SJCRH30 (cell line): ENCODE measurements at regions not wholly inside any gene's neighbourhood (a gene's known extent, or its start where the extent isn't known, plus 50 kb on each side); places are given as distances from the start of the nearest gene placed in this dataset.
"Not testable (repeated sequence)": the region's sequence is repeated elsewhere in the genome, so short reads cannot be mapped to it uniquely, and the experiment has no call there.

Experiments used
- DNase-seq, 2 experiments: peaks; one replicate each; pipeline ENCODE4 v3.0.0-alpha.2; 2015 to 2020
- H3K27ac ChIP-seq: fragments of 250-450 bp; sonication (Bioruptor Pico); 2 replicates; pipeline ENCODE4 v1.5.1; 2020; ENCODE audit warnings: mild to moderate bottlenecking, moderate library complexity
- H3K27me3 ChIP-seq: fragments of 250-450 bp; sonication (Bioruptor Pico); 2 replicates; pipeline ENCODE4 v1.5.1; 2020; ENCODE audit warnings: mild to moderate bottlenecking, moderate library complexity
- H3K36me3 ChIP-seq: fragments of 250-450 bp; sonication (Bioruptor Pico); 2 replicates; pipeline ENCODE4 v1.5.1; 2020; ENCODE audit warnings: mild to moderate bottlenecking, moderate library complexity
- H3K4me1 ChIP-seq: fragments of 250-450 bp; sonication (Bioruptor Pico); 2 replicates; pipeline ENCODE4 v1.5.1; 2020; ENCODE audit warnings: mild to moderate bottlenecking, moderate library complexity
- H3K4me3 ChIP-seq: fragments of 250-450 bp; sonication (Bioruptor Pico); 2 replicates; pipeline ENCODE4 v1.5.1; 2020; ENCODE audit warnings: mild to moderate bottlenecking, moderate library complexity
- H3K9me3 ChIP-seq: fragments of 250-450 bp; sonication (Bioruptor Pico); replicated peaks from 2 replicates; pipeline ENCODE4 v1.5.1; 2020; ENCODE audit warnings: mild to moderate bottlenecking, moderate library complexity

DNA sequence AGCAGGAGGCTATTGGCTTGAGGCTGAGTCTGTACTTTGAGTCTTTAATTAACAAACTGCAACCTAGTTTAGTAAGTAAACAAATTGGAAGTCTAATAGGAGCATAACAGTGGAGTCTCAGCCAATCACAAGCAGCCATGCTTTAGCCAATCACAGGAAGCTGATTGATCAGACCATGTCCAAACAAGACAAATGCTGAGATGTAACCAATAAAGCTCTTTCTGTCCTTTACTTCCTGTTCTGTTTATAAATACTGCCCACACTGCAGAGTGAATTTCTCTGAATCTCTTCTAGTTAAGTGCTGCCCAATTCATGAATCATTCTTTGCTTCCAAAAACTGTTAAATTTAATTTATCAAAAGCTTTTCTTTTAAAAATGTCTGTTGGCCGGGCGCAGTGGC, 146.6 kb upstream of the DLX2 start:
- H3K9me3 ChIP-seq = no peaks in the 10 kb centered on the region; the same call in 1 of the 2 replicates
- no peaks in the 10 kb centered on the region for H3K36me3 ChIP-seq
- H3K27me3 ChIP-seq = no peaks in the 10 kb centered on the region
- H3K27ac ChIP-seq = no peak overlapping the region
- no peak for DNase-seq
- H3K4me1 ChIP-seq = peaks cover 10% of the 10 kb centered on the region; the same call in 1 of the 2 replicates
- no peak overlapping the region for H3K4me3 ChIP-seq

DNA sequence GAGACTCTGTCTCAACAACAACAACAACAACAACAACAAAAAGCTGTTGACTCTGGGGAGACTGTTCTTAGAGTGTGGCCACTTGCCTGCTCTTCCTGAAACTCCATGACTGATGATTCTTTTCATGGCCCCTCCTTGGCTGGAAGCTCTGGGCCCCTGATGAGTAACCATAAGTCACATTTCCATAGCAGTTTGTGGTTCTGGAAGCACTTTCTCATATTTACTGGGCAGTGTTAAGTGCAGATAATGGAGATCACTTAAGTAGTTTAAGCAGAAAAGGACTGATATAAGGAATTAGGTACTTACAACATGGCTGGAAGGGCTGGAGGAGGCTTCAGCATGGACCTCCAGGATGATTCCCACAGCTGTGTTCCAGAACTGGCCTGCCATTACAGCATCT, 147.3 kb upstream of the DLX2 start:
- no peak for DNase-seq
- Histone ChIP-seq H3K27me3 (no peaks in the 10 kb centered on the region), H3K27ac (no peak overlapping the region), H3K9me3 (no peaks in the 10 kb centered on the region; the same call in 1 of the 2 replicates), H3K4me1 (peaks cover 10% of the 10 kb centered on the region; the same call in 1 of the 2 replicates), H3K36me3 (no peaks in the 10 kb centered on the region), H3K4me3 (no peak overlapping the region)

DNA sequence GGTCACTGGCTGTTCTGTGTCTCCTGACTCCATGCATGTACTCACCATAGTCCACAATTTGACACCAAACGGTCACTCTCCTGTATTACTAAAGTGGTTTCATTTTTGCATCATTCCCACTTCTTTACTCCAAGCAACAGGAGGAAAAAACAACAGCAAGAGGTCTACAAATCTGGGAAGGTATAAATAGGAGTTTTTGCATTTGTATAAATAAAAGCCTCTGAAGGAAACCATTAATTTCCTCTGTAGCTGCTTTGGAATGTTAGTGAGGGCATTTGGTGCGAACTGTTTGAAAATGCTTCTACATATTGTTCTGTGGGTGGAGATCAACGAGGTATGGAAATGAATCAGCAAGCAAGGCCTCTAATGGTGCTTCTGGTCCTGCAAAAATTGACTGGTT, 148.5 kb upstream of the DLX2 start:
- H3K4me1 ChIP-seq = peaks cover 10% of the 10 kb centered on the region; the same call in 1 of the 2 replicates
- H3K4me3 ChIP-seq = no peak overlapping the region
- H3K9me3 ChIP-seq = no peaks in the 10 kb centered on the region; the same call in 1 of the 2 replicates
- no peak overlapping the region for H3K27ac ChIP-seq
- no peaks in the 10 kb centered on the region for H3K36me3 ChIP-seq
- no peaks in the 10 kb centered on the region for H3K27me3 ChIP-seq
- DNase-seq = no peak

DNA sequence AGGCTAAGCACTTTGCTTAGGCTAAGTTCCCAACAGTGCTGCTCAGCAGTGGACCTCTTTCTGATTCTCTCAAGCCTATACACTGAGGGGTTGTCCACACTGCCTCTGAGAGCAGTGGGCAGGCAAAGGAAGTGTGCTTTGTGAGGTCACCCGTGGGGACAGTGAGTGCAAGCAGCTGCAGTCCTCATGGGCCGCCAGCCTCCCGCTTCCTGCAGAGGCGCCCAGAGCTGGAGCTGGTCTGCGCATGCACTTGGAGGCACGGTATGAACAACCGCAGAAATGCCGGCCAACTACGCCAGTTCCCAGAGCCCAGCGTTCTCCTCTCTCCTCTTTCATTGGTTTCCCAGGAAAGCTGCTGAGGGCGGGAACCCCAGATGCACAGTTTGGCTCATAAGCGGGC, 149.5 kb upstream of the DLX2 start:
- Histone ChIP-seq H3K4me1 (peaks cover 10% of the 10 kb centered on the region; the same call in 1 of the 2 replicates), H3K27ac (no peak overlapping the region), H3K4me3 (no peak overlapping the region), H3K9me3 (no peaks in the 10 kb centered on the region), H3K36me3 (no peaks in the 10 kb centered on the region), H3K27me3 (no peaks in the 10 kb centered on the region)
- no peak for DNase-seq

DNA sequence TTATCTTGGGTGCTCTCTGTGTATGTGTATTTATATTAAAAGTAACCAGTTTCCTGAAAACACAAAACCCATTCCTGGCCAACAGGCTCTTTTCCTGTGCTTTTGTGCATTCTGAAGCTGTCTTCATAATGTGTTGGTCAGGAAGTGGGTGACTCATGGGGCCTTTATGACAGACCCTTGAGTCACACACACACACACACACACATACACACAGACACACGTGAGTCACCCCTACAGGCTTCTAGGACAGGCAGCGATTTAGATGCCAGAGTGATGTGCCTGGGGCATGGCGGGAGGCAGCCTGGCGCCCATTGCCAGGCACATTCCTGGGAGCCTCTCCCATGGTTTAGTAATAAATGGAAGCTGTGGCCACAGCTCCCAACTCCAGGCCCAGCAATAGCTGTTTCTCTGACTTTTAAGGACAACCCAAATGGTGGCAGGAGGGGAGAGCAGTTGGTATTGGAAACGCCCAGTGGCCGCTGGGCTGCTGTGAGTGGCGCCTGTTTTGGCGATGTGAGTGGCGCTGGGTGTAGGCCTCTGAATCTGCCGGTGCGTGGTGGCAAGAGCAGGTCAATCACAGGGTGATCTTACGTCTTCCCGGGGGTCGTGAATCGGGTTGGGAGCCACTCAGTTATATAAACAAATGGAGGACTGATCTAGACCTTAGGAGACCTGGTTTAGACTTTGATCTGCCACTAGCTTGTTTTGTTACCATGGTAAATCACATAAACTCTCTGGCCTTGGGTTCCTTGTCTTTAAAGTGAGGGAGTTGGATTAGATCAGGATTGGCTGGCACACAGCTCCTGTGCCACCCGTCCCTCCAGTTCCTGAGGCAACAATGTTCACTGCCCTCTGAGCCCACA, 150.7 kb upstream of the DLX2 start:
- DNase-seq = peak; percentile 79 to 81
- no peaks in the 10 kb centered on the region for H3K9me3 ChIP-seq
- H3K36me3 ChIP-seq = no peaks in the 10 kb centered on the region
- H3K27me3 ChIP-seq = no peaks in the 10 kb centered on the region
- H3K4me1 ChIP-seq = peaks cover 10% of the 10 kb centered on the region; the same call in 1 of the 2 replicates
- H3K4me3 ChIP-seq = no peak overlapping the region
- H3K27ac ChIP-seq = peak overlapping the region; percentile 26

DNA sequence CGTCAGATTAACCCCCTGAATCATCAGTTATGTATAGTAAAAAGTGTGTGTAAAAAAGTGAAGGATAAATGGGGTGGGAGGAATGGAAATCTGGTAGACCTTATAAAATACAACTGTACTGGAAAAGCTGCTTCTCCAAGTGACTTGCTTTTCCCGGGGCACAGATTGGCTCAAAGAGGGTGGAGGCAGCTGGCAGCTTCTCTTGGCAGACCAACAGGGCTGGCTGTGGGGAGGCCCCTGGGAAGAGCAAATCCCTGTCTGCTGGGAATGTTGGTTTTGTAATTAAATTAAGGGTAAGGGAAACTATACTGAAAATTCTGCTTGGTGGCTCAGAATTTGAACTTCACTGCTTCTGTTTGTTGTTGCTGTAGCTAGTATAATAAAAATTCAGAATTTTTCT, 154.2 kb upstream of the DLX2 start:
- H3K27ac ChIP-seq = no peak overlapping the region
- H3K9me3 ChIP-seq = no peaks in the 10 kb centered on the region
- H3K27me3 ChIP-seq = no peaks in the 10 kb centered on the region
- peaks cover 5% of the 10 kb centered on the region; the same call in 1 of the 2 replicates for H3K4me1 ChIP-seq
- DNase-seq = peak in 1 of 2 experiments; percentile 27
- no peaks in the 10 kb centered on the region for H3K36me3 ChIP-seq
- no peak overlapping the region for H3K4me3 ChIP-seq

DNA sequence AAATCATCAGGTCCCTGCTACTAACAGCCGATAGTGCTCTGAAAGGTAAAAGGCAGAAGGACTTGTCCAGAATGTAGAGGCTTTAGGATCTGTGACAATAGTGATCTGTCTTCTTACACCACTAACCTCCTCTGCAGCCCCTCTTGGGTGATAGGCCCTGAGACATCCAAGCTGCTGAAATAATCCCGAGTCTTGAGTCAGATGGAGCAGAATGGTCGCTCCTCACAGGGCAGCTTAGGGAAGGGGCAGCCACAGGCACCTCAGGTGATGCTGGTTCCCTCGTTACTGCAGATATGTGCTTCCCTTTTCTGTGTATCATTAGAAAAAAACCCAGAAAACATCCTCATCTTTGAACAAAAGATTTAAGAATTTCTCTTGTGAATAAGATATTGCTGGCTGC, 157.1 kb upstream of the DLX2 start:
- Histone ChIP-seq H3K9me3 (no peaks in the 10 kb centered on the region), H3K27me3 (no peaks in the 10 kb centered on the region), H3K4me3 (no peak overlapping the region), H3K27ac (no peak overlapping the region), H3K4me1 (no peaks in the 10 kb centered on the region), H3K36me3 (no peaks in the 10 kb centered on the region)
- no peak for DNase-seq

DNA sequence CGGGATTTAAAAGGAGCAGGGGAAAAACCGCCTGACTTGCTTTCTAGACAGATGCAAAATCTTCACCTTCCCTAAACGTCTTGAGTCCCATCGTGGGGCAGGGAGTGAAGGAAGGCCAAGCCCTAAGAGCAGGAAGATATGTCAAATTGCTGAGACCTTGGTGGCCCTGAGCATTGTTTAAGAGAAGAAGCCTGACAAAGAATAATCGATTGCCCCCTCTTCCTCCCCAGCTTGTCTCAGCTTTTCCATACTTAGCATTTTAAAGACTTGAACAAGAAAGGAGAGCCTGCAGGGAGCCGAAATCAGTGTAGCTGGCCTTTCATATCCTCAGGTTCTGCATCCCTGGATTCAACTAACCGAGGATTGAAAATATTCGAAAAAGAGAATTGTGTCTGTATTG, 157.6 kb upstream of the DLX2 start:
- DNase-seq = no peak
- no peaks in the 10 kb centered on the region for H3K4me1 ChIP-seq
- H3K9me3 ChIP-seq = no peaks in the 10 kb centered on the region
- no peak overlapping the region for H3K4me3 ChIP-seq
- no peak overlapping the region for H3K27ac ChIP-seq
- H3K27me3 ChIP-seq = no peaks in the 10 kb centered on the region
- H3K36me3 ChIP-seq = no peaks in the 10 kb centered on the region

DNA sequence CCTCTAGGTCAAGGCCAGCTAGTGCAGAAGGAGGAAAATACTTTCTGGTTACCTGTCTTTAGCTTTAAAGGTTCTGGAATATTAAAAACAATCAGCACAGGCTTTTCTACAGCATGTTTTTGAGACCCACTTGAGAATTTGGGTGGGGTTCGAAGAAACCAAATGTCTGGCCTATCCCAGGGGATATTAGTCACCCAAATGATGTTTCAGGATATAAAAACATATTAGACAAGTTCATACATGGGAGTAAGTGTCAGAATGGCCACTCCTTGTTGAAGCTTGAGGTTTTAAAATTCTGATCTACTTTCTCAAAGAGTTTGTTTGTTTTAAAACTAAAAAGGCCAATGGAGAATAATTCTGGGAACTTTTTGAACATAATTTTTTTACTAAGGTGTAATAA, 158.6 kb upstream of the DLX2 start:
- Histone ChIP-seq H3K4me3 (no peak overlapping the region), H3K27ac (no peak overlapping the region), H3K4me1 (no peaks in the 10 kb centered on the region), H3K27me3 (no peaks in the 10 kb centered on the region), H3K9me3 (no peaks in the 10 kb centered on the region), H3K36me3 (no peaks in the 10 kb centered on the region)
- DNase-seq = no peak

DNA sequence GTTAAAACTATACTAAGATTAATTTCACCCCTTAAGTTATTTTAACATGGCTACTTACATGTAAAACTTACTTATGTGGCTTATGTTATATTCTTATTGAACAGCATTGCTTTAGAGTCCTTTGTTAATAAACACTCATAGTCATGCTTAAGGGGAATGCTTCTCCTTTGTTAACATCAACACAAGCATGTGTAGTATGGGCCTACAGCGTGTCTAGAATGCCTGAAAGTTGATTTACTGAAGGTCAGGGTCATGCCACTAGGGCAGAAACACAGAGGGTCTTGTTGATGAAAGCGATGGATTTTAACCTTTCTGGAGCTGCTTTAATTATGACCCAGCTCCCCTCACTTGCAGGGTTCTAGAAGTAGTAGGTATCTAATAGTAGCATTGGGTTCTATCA, 159.8 kb upstream of the DLX2 start:
- no peaks in the 10 kb centered on the region for H3K27me3 ChIP-seq
- no peak for DNase-seq
- no peak overlapping the region for H3K27ac ChIP-seq
- no peaks in the 10 kb centered on the region for H3K4me1 ChIP-seq
- H3K9me3 ChIP-seq = no peaks in the 10 kb centered on the region
- H3K36me3 ChIP-seq = no peaks in the 10 kb centered on the region
- H3K4me3 ChIP-seq = no peak overlapping the region

DNA sequence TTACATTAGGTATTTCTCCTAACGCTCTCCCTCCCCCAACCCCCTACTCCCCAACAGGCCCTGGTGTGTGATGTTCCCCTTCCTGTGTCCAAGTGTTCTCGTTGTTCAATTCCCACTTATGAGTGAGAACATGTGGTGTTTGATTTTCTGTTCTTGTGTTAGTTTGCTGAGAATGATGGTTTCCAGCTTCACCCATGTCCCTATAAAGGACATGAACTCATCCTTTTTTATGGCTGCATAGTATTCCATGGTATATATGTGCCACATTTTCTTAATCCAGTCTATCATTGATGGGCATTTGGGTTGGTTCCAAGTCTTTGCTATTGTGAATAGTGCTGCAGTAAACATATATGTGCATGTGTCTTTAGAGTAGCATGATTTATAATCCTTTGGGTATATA, 162.1 kb upstream of the DLX2 start:
- not testable (repeated sequence) for H3K4me1 ChIP-seq, DNase-seq, H3K4me3 ChIP-seq, H3K27me3 ChIP-seq, H3K36me3 ChIP-seq, H3K27ac ChIP-seq, H3K9me3 ChIP-seq

DNA sequence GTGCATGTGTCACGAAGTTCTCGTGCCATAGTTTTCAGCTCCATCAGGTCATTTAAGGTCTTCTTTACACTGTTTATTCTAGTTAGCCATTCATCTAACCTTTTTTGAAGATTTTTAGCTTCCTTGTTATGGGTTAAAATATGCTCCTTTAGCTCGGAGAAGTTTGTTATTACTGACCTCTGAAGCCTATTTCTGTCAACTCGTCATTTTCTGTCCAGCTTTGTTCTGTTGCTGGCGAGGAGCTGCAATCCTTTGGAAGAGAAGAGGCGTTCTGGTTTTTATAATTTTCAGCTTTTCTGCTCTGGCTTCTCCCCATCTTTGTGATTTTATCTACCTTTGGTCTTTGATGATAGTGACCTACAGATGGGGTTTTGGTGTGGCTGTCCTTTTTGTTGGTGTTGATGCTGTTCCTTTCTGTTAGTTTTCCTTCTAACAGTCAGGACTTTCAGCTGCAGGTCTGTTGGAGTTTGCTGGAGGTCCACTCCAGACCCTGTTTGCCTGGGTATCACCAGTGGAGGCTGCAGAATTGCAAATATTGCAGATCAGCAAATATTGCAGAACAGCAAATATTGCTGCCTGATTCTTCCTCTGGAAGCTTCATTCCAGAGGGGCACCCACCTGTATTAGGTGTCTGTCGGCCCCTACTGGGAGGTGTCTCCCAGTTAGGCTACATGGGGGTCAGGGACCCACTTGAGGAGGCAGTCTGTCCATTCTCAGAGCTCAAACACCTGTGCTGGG, 157.7 kb upstream of the ITGA6 start:
- DNase-seq, H3K27me3 ChIP-seq, H3K36me3 ChIP-seq, H3K27ac ChIP-seq, H3K4me3 ChIP-seq, H3K4me1 ChIP-seq, H3K9me3 ChIP-seq: not testable (repeated sequence)

DNA sequence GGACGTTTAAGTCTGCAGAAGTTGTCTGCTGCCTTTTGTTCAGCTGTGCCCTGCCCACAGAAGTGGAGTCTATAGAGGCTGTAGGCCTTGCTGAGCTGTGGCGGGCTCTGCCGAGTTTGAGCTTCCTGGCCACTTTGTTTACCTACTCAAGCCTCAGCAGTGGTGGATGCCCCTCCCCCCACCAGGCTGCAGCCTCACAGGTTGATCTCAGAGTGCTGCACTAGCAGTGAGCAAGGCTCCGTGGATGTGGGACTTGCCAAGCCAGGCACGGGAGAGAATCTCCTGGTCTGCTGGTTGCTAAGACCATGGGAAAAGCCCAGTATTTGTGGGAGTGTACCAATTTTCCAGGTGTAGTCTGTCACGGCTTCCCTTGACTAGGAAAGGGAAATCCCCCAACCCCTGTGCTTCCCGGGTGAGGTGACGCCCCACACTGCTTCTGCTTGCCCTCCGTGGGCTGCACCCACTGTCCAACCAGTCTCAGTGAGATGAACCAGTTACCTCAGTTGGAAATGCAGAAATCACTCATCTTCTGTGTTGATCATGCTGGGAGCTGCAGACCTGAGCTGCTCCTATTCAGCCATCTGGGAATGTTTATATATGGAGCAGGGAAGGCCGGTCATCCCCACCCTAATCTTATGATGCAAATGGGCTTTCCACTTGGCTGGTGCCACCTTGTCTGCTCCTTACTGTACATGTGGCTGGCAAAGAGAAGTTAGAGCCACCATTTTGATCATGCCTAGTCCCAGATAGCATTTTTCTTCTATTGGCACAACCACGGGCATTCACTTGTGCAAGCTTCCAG, 156.9 kb upstream of the ITGA6 start:
- H3K4me1 ChIP-seq = no peaks in the 10 kb centered on the region
- no peaks in the 10 kb centered on the region for H3K36me3 ChIP-seq
- H3K27me3 ChIP-seq = no peaks in the 10 kb centered on the region
- H3K9me3 ChIP-seq = no peaks in the 10 kb centered on the region
- no peak overlapping the region for H3K4me3 ChIP-seq
- no peak for DNase-seq
- no peak overlapping the region for H3K27ac ChIP-seq

DNA sequence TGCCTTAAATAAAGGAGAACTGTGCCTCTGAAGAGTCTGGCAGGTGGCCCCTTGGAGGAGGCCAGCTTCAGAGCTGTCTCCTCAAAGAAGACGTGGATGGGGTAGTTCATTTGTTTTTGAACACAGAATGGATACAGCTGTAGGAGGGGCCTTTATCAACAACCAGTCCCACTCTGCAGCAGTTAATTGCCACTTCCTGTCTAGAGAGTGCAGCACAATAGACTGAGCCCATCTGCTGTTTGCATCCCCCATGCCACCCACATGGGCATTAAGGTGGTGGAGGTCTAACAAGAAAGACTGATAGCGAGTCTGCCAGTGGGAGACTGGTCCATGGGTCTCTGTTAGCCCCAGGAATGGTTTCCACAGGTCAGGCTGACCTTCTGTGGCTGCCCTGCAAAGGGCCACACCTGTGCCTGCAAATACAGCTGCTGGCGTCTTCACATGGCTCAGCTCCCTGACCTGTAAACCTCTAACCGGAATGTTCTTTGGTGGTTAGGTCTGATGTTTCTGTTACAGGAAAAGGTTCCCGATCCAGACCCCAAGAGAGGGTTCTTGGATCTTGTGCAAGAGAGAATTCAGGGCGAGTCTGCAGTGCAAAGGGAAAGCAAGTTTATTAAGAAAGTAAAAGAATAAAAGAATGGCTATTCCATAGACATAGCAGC, 153.3 kb upstream of the ITGA6 start:
- no peak overlapping the region for H3K4me3 ChIP-seq
- H3K27me3 ChIP-seq = no peaks in the 10 kb centered on the region
- no peak overlapping the region for H3K27ac ChIP-seq
- no peaks in the 10 kb centered on the region for H3K4me1 ChIP-seq
- H3K9me3 ChIP-seq = no peaks in the 10 kb centered on the region; the same call in 1 of the 2 replicates
- H3K36me3 ChIP-seq = no peaks in the 10 kb centered on the region
- DNase-seq = no peak
